Thyroid gland (tissue), 4 donors: ENCODE measurements at regions not wholly inside any gene's neighbourhood (a gene's known extent, or its start where the extent isn't known, plus 50 kb on each side); places are given as distances from the start of the nearest gene placed in this dataset.

ENCODE experiments used
- DNase-seq, 2 donors: peaks; one replicate each; pipeline ENCODE4 v3.0.0-alpha.2; 2019
- H3K27ac ChIP-seq, 3 donors: fragments of 200-600 bp; sonication (generic); 1 replicate in 2 of 3; 2 replicates in 1 of 3; pipeline ENCODE4 v1.5.1; 2016 to 2019; ENCODE audit warnings: mild to moderate bottlenecking in 1 of 3, moderate library complexity in 1 of 3
- H3K27me3 ChIP-seq: fragments of 200-600 bp; sonication (generic); one replicate; pipeline ENCODE4 v1.5.1; 2019
- H3K36me3 ChIP-seq, 2 donors: fragments of 200-600 bp; sonication (generic); one replicate each; pipeline ENCODE4 v1.5.1; 2016 to 2019
- H3K4me1 ChIP-seq, 2 donors: fragments of 200-600 bp; sonication (generic); one replicate each; pipeline ENCODE4 v1.5.1; 2017 to 2019
- H3K4me3 ChIP-seq, 3 donors: fragments of 200-600 bp; sonication (generic); replicated peaks in 1 of 3; 1 replicate in 2 of 3; 2 replicates in 1 of 3; pipeline ENCODE4 v1.5.1; 2016; ENCODE audit warnings: mild to moderate bottlenecking in 1 of 3
- H3K9me3 ChIP-seq: fragments of 200-600 bp; sonication (generic); one replicate; pipeline ENCODE4 v1.5.1; 2017
- CTCF ChIP-seq, 6 experiments: fragments of 200-600 bp in 3 of 6; fragments of 450-650 bp in 3 of 6; sonication (generic) in 3 of 6; IDR thresholded peaks; one replicate each; pipeline ENCODE4 v1.5.1; 2016 to 2019; ENCODE audit warnings: antibody characterized with exemption in 6 of 6, mild to moderate bottlenecking in 2 of 6, inconsistent platforms in 1 of 6, moderate library complexity in 1 of 6
- POLR2A ChIP-seq, 2 donors: fragments of 450-650 bp; IDR thresholded peaks; one replicate each; pipeline ENCODE4 v1.6.1; 2017; ENCODE audit warnings: antibody characterized with exemption in 2 of 2, mild to moderate bottlenecking in 2 of 2, moderate library complexity in 1 of 2
- WGBS, 2 donors: methylation state at CpG; one replicate each; pipeline ENCODE4 v1.1.5; 2017; 5-methylcytosine and 5-hydroxymethylcytosine counted together
- intact Hi-C: fragments of 100-400 bp; cut with DNase I; formaldehyde crosslinking; loops from one replicate; pipeline ENCODE4 v1.15.1; 2023

- H3K27ac ChIP-seq, result no peak overlapping the region
- H3K27me3 ChIP-seq, result no peaks in the 10 kb centered on the region
- no peak overlapping the region for H3K4me3 ChIP-seq
- no peak for DNase-seq
- H3K4me1 ChIP-seq, result no peaks in the 10 kb centered on the region
- no peaks in the 10 kb centered on the region for H3K9me3 ChIP-seq
- intact Hi-C loops, result no loop called here
- TF ChIP-seq POLR2A (IDR thresholded peaks at IDR 0.05) (no peak), CTCF (IDR thresholded peaks at IDR 0.05) (no peak)
- H3K36me3 ChIP-seq, result no peaks in the 10 kb centered on the region
- WGBS, 2 donors, result 61 to 77% methylated on average over 3 of the region's 3 CpGs
Measured at GRCh38 chr10:126781450-126782216, 111.1 kb upstream of the C10orf90 start.

GRCh38 chr10:126783806-126784557 is 113.5 kb upstream of the C10orf90 start:
- Histone ChIP-seq H3K36me3 (no peaks in the 10 kb centered on the region), H3K27ac (no peak overlapping the region), H3K4me1 (no peaks in the 10 kb centered on the region), H3K27me3 (no peaks in the 10 kb centered on the region), H3K4me3 (no peak overlapping the region), H3K9me3 (no peaks in the 10 kb centered on the region)
- no peak for TF ChIP-seq CTCF (IDR thresholded peaks at IDR 0.05)
- no peak for TF ChIP-seq POLR2A (IDR thresholded peaks at IDR 0.05)
- DNase-seq, result no peak
- 71 to 76% methylated on average over 7 to 9 of the region's 9 CpGs for WGBS, 2 donors
- intact Hi-C loops, result no loop called here

- no peak for DNase-seq
- Histone ChIP-seq H3K27me3 (no peaks in the 10 kb centered on the region), H3K36me3 (no peaks in the 10 kb centered on the region), H3K4me3 (no peak overlapping the region), H3K9me3 (no peaks in the 10 kb centered on the region), H3K27ac (no peak overlapping the region), H3K4me1 (no peaks in the 10 kb centered on the region)
- intact Hi-C loops, result no loop called here
- 60 to 65% methylated on average over 3 of the region's 3 CpGs for WGBS, 2 donors
- TF ChIP-seq POLR2A (IDR thresholded peaks at IDR 0.05) (no peak), CTCF (IDR thresholded peaks at IDR 0.05) (no peak)
Measured at GRCh38 chr10:126787201-126787600, 116.7 kb upstream of the C10orf90 start.

- Histone ChIP-seq H3K36me3 (no peaks in the 10 kb centered on the region), H3K27ac (no peak overlapping the region), H3K27me3 (no peaks in the 10 kb centered on the region), H3K9me3 (no peaks in the 10 kb centered on the region), H3K4me3 (no peak overlapping the region), H3K4me1 (peaks cover 9% of the 10 kb centered on the region in 2 donors)
- no peak for DNase-seq
- intact Hi-C loops, result no loop called here
- TF ChIP-seq CTCF (IDR thresholded peaks at IDR 0.05) (no peak), POLR2A (IDR thresholded peaks at IDR 0.05) (no peak)
- 90 to 93% methylated on average over 2 of the region's 2 CpGs for WGBS, 2 donors
Measured at GRCh38 chr10:126795318-126795717, 109.9 kb upstream of the DOCK1 start.

GRCh38 chr10:126798649-126799048 is 106.6 kb upstream of the DOCK1 start:
- intact Hi-C loops, result no loop called here
- peaks cover 9% of the 10 kb centered on the region in 2 donors for H3K4me1 ChIP-seq
- H3K4me3 ChIP-seq, result no peak overlapping the region
- H3K27me3 ChIP-seq, result no peaks in the 10 kb centered on the region
- WGBS, 2 donors, result 26 to 27% methylated on average over 10 to 13 of the region's 13 CpGs
- no peaks in the 10 kb centered on the region for H3K9me3 ChIP-seq
- DNase-seq, result peak; percentile 78 to 87
- no peaks in the 10 kb centered on the region for H3K36me3 ChIP-seq
- peak overlapping the region in 2 of 3 donors; percentile 6 to 23 for H3K27ac ChIP-seq
- TF ChIP-seq POLR2A (IDR thresholded peaks at IDR 0.05), result no peak
- TF ChIP-seq CTCF (IDR thresholded peaks at IDR 0.05), result no peak
